K562 (cell line): ENCODE measurements at regions not wholly inside any gene's neighbourhood (a gene's known extent, or its start where the extent isn't known, plus 50 kb on each side); places are given as distances from the start of the nearest gene placed in this dataset.

Source experiments
- EZH2 ChIP-seq: IDR thresholded peaks from 2 replicates; pipeline ENCODE4 v1.6.1; 2012; ENCODE audit warnings: low read depth, mild to moderate bottlenecking, inconsistent platforms, low read length, borderline replicate concordance
- FOSL1 ChIP-seq: fragments of 200-800 bp; sonication (Bioruptor generic); conservative IDR thresholded peaks from 2 replicates; pipeline ENCODE4 v1.6.1; 2016; ENCODE audit warnings: missing genetic modification characterization, missing compliant biosample characterization
- FOXA3 ChIP-seq, 2 experiments: fragments of 450-650 bp in 1 of 2; sonication (generic) in 1 of 2; formaldehyde crosslinking; IDR thresholded peaks in 1 of 2; conservative IDR thresholded peaks in 1 of 2; 2 replicates each; pipeline versions ENCODE4 v1.4.0 to v1.8.0; 2020 to 2022; ENCODE audit warnings: mild to moderate bottlenecking in 2 of 2, missing genetic modification reagents in 1 of 2
- MLX ChIP-seq, 2 experiments: fragments of 450-650 bp in 1 of 2; sonication (generic) in 1 of 2; formaldehyde crosslinking; conservative IDR thresholded peaks; 2 replicates each; pipeline versions ENCODE4 v1.4.0 to v1.8.1; 2020 to 2022; ENCODE audit warnings: mild to moderate bottlenecking in 1 of 2, missing genetic modification reagents in 1 of 2
- PREB ChIP-seq: sonication (generic); formaldehyde crosslinking; IDR thresholded peaks from 2 replicates; pipeline ENCODE4 v1.8.1; 2023; ENCODE audit warnings: mild to moderate bottlenecking, missing genetic modification reagents
- REST ChIP-seq, 2 experiments: fragments of 450-650 bp; formaldehyde crosslinking in 1 of 2; IDR thresholded peaks; 2 replicates each; pipeline versions ENCODE4 v1.4.0 to v1.6.1; 2014 to 2020; ENCODE audit warnings: mild to moderate bottlenecking in 2 of 2, borderline replicate concordance in 1 of 2, low read depth in 1 of 2

GRCh38 chr5:136738829-136739228 is 373.5 kb upstream of the TRPC7 start:
- TF ChIP-seq FOSL1 (tag) (no peak), EZH2 (no peak), REST (IDR thresholded peaks at IDR 0.05; ENCODE audit: borderline replicate concordance) (no peak), REST (CRISPR knock-in tag; IDR thresholded peaks at IDR 0.05; ENCODE audit: low read depth) (no peak), FOXA3 (CRISPR knock-in tag; conservative IDR thresholded peaks at IDR 0.05 in 1 of 2, IDR thresholded peaks at IDR 0.05 in 1 of 2) (no peak), MLX (CRISPR knock-in tag; conservative IDR thresholded peaks at IDR 0.05) (no peak), PREB (CRISPR knock-in tag) (no peak)
